ENCODE measurements at regions not wholly inside any gene's neighbourhood (a gene's known extent, or its start where the extent isn't known, plus 50 kb on each side); places are given as distances from the start of the nearest gene placed in this dataset.

DNA sequence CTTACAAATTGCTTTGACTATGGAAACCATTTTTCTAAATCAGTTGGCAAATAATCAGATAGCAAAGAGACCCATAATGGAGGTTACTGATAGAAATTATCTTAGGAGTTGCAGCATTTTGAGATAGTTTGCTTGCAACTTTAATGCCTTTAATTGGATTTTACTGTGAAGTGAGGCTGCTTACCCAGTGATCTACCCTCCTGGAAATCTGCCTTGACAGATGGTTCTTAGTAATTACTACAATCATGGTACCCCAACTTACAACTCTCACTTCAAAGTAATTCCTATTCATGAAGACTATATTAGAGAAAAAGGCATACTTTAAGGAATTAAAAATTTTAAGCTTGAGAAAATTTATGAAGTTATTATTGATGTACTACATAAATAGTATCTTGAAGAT, 1288.6 kb upstream of the CDH2 start:
- intact Hi-C loops (cut with micrococcal nuclease): no loop called here
- no peaks in the 10 kb centered on the region for H3K27me3 ChIP-seq (ENCODE audit: low read depth)
- no peaks in the 10 kb centered on the region for H3K9me3 ChIP-seq (replicated peaks)
- TF ChIP-seq, protein P1, sequence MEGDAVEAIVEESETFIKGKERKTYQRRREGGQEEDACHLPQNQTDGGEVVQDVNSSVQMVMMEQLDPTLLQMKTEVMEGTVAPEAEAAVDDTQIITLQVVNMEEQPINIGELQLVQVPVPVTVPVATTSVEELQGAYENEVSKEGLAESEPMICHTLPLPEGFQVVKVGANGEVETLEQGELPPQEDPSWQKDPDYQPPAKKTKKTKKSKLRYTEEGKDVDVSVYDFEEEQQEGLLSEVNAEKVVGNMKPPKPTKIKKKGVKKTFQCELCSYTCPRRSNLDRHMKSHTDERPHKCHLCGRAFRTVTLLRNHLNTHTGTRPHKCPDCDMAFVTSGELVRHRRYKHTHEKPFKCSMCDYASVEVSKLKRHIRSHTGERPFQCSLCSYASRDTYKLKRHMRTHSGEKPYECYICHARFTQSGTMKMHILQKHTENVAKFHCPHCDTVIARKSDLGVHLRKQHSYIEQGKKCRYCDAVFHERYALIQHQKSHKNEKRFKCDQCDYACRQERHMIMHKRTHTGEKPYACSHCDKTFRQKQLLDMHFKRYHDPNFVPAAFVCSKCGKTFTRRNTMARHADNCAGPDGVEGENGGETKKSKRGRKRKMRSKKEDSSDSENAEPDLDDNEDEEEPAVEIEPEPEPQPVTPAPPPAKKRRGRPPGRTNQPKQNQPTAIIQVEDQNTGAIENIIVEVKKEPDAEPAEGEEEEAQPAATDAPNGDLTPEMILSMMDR (IDR thresholded peaks at IDR 0.05; ENCODE audit: borderline replicate concordance): no peak
- H3K36me3 ChIP-seq: no peaks in the 10 kb centered on the region
- no peaks in the 10 kb centered on the region for H3K4me1 ChIP-seq
- DNase-seq: no peak
- no peak overlapping the region for H3K4me3 ChIP-seq
- no peak overlapping the region for H3K27ac ChIP-seq (replicated peaks)

DNA sequence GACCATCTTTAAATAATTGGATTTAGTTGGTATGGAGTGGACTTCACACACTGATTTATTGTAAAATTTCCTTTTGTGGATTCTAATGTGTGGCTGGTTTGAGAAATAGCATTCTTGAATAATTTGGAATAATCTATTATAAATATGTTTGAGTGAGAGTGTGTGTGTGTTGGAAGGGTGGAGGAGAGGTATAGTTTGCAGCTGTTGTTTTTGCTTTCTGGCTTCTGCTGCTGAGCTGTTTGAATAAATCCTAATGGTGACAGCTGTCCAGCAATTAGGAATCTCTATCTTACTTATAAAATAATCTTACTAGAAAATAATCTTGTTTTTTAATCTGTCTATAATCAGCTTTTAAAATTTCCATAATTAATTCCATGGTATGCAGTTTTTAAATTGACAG, 1283.0 kb upstream of the CDH2 start:
- intact Hi-C loops (cut with micrococcal nuclease): no loop called here
- Histone ChIP-seq H3K27ac (replicated peaks) (no peak overlapping the region), H3K27me3 (ENCODE audit: low read depth) (no peaks in the 10 kb centered on the region), H3K4me3 (no peak overlapping the region), H3K4me1 (no peaks in the 10 kb centered on the region), H3K9me3 (replicated peaks) (no peaks in the 10 kb centered on the region), H3K36me3 (no peaks in the 10 kb centered on the region)
- TF ChIP-seq, protein P1 (IDR thresholded peaks at IDR 0.05; ENCODE audit: borderline replicate concordance): no peak
- DNase-seq: no peak

DNA sequence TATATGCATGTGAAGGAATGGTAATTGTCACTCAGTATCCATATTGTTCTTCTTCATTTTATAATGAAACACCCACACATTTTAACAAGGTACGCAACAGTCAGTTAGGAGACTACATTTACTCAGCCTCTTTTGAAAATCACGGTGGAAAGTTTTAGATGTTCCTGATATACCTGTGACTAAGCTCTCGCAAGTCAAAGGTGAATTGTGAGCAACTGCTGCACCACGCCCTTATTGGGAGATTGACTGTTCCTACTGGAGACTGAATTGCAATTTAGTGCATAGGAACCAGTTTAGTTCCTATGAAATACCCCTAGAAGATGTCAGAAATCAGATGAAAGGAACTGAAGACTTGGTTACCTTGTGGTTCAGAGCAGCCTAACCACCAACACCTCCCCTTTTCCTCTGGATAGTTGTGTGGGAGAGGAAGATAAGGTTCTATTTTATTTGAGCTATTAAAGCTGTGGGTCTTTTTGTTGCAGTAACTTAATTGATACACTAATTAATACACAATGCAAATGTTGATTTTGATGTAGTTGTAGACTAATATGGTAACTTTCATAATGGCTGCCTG, 1280.5 kb upstream of the CDH2 start:
- TF ChIP-seq, protein P1 (IDR thresholded peaks at IDR 0.05; ENCODE audit: borderline replicate concordance): no peak
- Histone ChIP-seq H3K27ac (replicated peaks) (no peak overlapping the region), H3K27me3 (ENCODE audit: low read depth) (no peaks in the 10 kb centered on the region), H3K9me3 (replicated peaks) (no peaks in the 10 kb centered on the region), H3K4me3 (no peak overlapping the region), H3K4me1 (no peaks in the 10 kb centered on the region), H3K36me3 (no peaks in the 10 kb centered on the region)
- intact Hi-C loops (cut with micrococcal nuclease): no loop called here
- DNase-seq: no peak

DNA sequence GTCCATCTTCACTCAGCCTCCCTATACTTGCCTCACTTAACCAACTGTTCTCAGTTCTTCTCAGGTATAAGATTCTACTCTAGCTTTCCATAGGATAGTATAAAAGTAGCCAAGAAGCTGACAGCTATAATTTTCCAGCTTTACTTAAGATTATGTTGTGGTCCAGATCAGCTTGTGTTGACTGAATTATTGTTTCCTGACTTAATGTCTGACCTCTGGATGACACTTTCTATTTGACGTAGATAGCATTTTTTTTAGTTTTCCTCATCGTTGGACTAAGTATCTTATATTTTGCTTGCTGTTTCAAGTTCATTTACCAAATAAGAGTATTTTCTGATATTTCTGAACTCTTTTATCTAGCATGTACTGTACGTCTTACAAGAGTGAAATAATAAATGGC, 1272.5 kb upstream of the CDH2 start:
- H3K27ac ChIP-seq (replicated peaks): no peak overlapping the region
- no peaks in the 10 kb centered on the region for H3K4me1 ChIP-seq
- no peak overlapping the region for H3K4me3 ChIP-seq
- TF ChIP-seq, protein P1 (IDR thresholded peaks at IDR 0.05; ENCODE audit: borderline replicate concordance): no peak
- no peaks in the 10 kb centered on the region for H3K36me3 ChIP-seq
- no peaks in the 10 kb centered on the region for H3K9me3 ChIP-seq (replicated peaks)
- intact Hi-C loops (cut with micrococcal nuclease): no loop called here
- H3K27me3 ChIP-seq (ENCODE audit: low read depth): no peaks in the 10 kb centered on the region
- DNase-seq: no peak

DNA sequence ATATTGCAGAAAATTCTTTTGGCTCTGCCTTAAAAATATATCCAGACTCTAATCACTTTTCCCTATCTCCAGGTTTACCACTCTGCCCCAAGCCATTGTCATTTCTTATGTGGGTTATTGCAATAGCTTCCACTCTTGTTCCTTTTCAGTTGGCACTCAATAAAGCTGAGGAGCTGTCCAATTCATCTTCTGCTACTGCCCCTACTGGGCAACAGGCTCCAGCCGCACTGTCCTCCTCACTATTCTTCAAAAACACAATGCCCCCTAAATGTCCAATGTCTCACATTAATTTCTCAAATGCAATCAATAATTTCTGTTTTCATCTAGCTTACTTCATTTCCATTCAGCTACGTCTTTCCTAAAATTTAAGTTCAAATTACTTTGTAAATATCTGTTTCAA, 1262.5 kb upstream of the CDH2 start:
- H3K36me3 ChIP-seq: no peaks in the 10 kb centered on the region
- H3K9me3 ChIP-seq (replicated peaks): peaks cover 3% of the 10 kb centered on the region
- intact Hi-C loops (cut with micrococcal nuclease): no loop called here
- no peak overlapping the region for H3K4me3 ChIP-seq
- H3K27ac ChIP-seq (replicated peaks): no peak overlapping the region
- DNase-seq: no peak
- H3K27me3 ChIP-seq (ENCODE audit: low read depth): no peaks in the 10 kb centered on the region
- TF ChIP-seq, protein P1 (IDR thresholded peaks at IDR 0.05; ENCODE audit: borderline replicate concordance): no peak
- H3K4me1 ChIP-seq: no peaks in the 10 kb centered on the region
